Stromal cell of bone marrow (primary cell): ENCODE measurements at regions not wholly inside any gene's neighbourhood (a gene's known extent, or its start where the extent isn't known, plus 50 kb on each side); places are given as distances from the start of the nearest gene placed in this dataset.
"Not testable (repeated sequence)": the region's sequence is repeated elsewhere in the genome, so short reads cannot be mapped to it uniquely, and the experiment has no call there.

ENCODE experiments used
- DNase-seq: peaks from one replicate; pipeline ENCODE4 v3.0.0-alpha.2; 2012; ENCODE audit warnings: low read depth

DNA sequence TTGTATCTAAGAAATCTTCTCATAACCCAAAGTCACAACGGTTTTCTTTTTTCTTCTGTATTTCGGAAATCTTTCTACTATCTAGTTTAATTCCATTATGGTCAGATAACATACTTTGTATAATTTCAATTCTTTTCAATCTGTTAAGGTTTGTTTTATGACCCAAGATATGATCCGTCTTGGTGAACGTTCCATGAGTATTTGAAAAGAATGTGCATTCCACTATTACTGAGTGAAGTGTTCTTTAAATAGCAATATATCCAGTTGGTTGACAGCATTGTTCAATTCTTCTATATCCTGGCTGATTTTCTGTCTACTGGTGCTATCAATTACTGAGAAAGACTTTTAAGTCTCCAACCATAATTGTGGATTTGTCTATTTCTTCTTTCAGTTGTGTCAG is 414.5 kb downstream of the TNS1 start:
- DNase-seq = no peak

DNA sequence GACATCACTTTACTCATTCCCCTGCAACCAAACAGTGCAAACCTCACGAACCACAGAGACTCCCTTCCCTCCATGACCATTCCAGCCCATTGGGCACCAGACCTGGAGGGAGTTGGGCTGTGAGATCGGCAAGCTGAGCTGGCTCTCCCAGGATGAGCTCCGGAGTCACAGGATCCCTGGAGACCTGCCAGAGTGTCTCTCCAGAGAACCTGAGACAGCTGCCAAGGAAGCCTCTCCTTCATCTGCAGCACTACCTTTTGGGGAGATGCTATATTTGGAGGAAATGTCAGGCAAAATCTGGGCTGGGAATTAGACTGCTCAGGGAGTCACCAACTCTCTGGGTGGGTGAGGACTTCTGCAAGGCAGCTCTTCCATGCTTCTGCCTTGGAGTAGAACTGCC is 417.4 kb downstream of the TNS1 start:
- DNase-seq = no peak

GRCh38 chr2:217580407-217580806 is 422.4 kb downstream of the TNS1 start:
- DNase-seq = not testable (repeated sequence)

GRCh38 chr2:217573571-217573970 is 429.2 kb downstream of the TNS1 start:
- DNase-seq = peak; percentile 6

DNA sequence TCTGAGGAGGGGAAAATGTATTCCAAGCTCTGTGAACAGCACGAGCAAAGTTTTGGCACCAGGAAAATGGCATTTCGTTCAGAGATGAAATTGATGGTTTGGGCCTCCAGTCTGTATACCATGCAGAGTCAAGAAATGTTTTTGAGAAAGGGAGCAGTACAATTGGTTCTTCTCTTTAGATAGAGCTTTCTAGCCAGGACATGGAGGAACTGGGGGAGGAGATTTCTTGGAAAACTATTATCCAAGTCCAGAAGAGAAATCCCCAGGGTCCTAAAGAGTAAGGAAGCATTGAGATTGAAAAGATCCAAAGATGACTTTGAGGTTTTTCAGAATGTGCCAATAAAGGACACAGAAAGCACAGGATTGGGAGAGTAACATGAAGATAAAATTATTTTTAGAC is 432.4 kb downstream of the TNS1 start:
- no peak for DNase-seq

- peak; percentile 18 for DNase-seq
Measured at GRCh38 chr2:217568289-217568971, 434.4 kb downstream of the TNS1 start.

DNA sequence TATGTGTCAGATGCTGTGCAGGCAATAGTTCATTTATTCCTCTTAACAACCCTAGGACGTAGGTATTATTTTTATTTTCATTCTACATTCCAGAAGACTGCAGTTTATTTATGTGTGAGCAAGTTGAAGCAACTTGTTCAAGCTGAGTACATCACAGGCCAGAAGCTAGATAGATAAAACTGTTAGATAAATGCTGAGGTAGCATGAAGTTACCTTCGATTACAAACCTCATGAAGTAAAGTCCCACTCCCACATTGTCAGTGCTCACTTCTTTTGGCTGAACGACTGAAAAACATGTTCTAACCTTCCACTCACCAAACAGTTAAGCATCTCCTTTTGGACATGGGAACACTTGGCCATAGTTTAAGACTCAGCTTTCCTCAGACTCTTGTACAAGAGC is 439.2 kb downstream of the TNS1 start:
- DNase-seq = no peak

GRCh38 chr2:217562871-217563480 is 439.8 kb downstream of the TNS1 start:
- no peak for DNase-seq

GRCh38 chr2:217559084-217559483 is 443.7 kb downstream of the TNS1 start:
- no peak for DNase-seq

- DNase-seq = peak; percentile 15
Measured at GRCh38 chr2:217555081-217555876, 447.5 kb downstream of the TNS1 start.

- no peak for DNase-seq
Measured at GRCh38 chr2:217553679-217554078, 449.1 kb downstream of the TNS1 start.

DNA sequence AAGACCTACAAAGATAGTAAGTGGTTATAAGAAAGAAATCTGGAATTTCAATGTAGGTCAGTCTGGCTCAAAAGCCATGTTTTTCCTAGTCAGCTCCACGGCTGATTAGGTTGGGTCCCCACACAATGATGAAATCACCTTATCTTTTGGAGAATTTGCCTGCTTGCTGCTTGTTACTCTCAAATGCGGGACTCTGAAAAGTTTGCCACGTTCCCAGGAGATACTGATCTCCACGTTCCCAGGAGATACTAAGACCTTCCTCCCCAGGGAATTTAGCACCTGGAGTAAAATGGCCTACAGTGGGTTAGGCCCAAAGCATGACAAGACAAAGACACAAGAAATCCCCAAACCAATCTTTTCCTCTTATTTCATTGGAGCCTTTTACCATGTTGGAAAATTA is 449.6 kb downstream of the TNS1 start:
- no peak for DNase-seq

GRCh38 chr2:217552081-217552480 is 450.7 kb downstream of the TNS1 start:
- DNase-seq = no peak

- no peak for DNase-seq
Measured at GRCh38 chr2:217551252-217551899, 451.4 kb downstream of the TNS1 start.

- no peak for DNase-seq
Measured at GRCh38 chr2:217539126-217539525, 463.7 kb downstream of the TNS1 start.

GRCh38 chr2:217538719-217539118 is 464.1 kb downstream of the TNS1 start:
- DNase-seq = no peak

- DNase-seq = no peak
Measured at GRCh38 chr2:217535957-217536708, 466.7 kb downstream of the TNS1 start.

DNA sequence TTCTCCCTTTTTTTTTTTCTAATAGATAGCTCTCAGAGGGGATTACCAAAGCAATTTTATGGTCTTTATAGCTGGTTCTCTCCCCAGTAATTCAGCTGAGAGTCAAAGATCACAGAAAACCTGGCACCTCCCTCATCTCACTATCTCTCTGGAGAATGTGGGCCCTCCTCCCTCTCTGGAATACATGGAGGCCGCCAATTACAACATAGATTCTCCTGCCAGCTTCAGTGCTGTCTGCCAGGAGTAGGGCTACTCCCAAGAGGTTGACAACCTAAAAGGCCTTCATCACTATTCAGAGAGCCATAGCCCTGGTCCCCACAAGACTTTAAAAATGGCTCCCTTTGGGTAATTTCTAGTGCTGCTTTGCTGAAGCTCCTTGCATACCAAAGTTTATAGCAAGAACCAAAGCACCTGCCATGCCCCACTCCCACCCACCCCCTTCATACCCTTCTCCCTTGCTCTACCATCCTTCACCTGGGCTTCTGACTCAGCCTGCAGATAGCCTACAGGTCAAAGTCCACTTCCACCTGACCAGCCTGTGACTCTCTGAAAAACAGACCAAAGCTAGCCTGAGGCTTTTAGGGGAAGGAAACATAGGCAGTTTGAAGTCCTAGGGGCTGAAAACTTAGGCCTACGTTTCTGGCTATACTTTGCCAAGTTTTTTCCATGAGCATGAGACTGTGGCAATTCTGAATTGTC is 472.3 kb downstream of the TNS1 start:
- DNase-seq = no peak

DNA sequence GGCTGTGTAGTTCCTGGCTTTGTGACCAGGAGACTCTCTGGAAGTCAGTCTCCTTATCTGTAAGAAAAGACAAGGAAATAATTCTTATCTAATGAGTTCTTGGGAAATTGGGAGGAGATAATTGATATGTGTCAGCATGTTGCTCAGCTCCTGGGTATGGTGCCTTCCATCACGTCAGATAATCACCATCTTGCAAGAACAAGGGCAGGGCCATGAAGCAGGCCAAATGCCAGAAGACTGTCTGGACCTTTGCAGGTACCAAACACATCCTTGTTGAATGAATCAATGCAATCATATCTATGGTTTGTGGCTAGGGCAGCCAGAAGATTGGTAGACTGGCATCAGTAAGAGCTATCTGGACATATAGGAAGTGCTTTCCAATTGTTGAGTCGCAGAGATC is 473.5 kb downstream of the TNS1 start:
- DNase-seq = no peak

DNA sequence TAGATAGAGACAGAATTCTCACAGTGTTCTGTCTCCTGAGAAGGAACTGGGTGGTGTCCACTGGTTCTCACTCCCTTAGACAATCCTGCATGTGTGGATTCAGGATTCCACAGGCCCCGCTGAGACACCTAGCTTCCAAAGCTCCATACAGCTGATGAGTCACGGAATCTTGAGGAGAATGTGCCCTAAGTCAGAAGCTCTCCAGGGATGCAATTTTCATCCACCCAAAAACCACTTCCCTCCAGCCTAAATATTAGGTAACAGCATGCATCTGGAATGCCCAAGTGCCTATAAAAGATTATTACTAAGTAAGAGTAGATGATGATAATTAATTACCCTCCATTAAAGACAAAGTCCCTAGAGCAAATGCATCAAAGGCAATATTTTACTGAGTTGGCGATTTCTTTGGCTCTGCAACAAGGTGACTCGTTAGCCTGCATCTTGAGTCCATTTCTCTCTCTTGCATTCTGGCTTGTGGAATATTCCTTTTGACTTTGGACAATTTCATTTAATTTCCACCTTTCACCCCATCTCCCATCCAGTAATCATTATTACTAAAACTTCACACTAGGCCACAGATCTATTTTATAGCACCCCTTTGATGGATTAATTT is 475.1 kb downstream of the TNS1 start:
- DNase-seq = peak; percentile 76

DNA sequence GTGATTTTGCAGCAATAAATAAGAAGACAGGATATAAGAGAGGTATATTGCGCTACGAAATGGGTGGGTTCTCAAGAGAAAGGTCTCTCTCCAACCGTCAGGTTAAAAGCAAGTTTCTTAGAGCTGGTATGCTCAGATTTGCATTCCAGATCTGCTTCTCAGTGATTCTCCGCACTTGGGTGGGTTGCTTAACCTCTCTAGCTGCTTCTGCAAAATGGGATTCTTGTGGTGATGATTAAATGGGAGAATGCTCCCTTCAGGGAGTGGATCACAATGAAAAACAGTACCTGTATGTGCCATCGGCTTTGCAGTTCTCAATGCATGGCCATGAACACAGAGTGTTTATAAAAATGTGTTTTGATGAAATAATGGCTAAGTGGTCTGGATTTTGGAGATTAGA is 477.7 kb downstream of the TNS1 start:
- no peak for DNase-seq
